Activated CD8-positive, alpha-beta T cell treated with anti-CD3 and anti-CD28 coated beads for 36 hours (primary cell): ENCODE measurements at regions not wholly inside any gene's neighbourhood (a gene's known extent, or its start where the extent isn't known, plus 50 kb on each side); places are given as distances from the start of the nearest gene placed in this dataset.

Experiments
- ATAC-seq: fragments of 200-7000 bp; cut with Tn5 transposase; one replicate; pipeline ENCODE4 v1.10.0; 2021; ENCODE audit warnings: mild to moderate bottlenecking, moderate library complexity
- CTCF ChIA-PET: fragments of 350-600 bp; sonication (Branson Sonifier 250); formaldehyde crosslinking; loops from one replicate; lab custom pipeline; 2021; ENCODE audit warnings: antibody characterized with exemption; lab: Charles Lee
- POLR2A ChIA-PET: fragments of 350-600 bp; sonication (Branson Sonifier 250); formaldehyde crosslinking; loops from one replicate; lab custom pipeline; 2021; ENCODE audit warnings: antibody characterized with exemption; lab: Charles Lee
- DNase-seq: peaks from one replicate; pipeline ENCODE4 v3.0.0-alpha.2; 2020
- H3K27ac Mint-ChIP-seq: one replicate; pipeline ENCODE4 v1.8.0; 2021; ENCODE audit warnings: mild to moderate bottlenecking, mixed read lengths
- H3K27me3 Mint-ChIP-seq: one replicate; pipeline ENCODE4 v1.8.0; 2021; ENCODE audit warnings: mixed read lengths
- H3K36me3 Mint-ChIP-seq: one replicate; pipeline ENCODE4 v1.8.0; 2021; ENCODE audit warnings: low read depth, mixed read lengths
- H3K4me1 Mint-ChIP-seq: one replicate; pipeline ENCODE4 v1.8.0; 2021; ENCODE audit warnings: low read depth, mixed read lengths
- H3K4me3 Mint-ChIP-seq: one replicate; pipeline ENCODE4 v1.8.0; 2021; ENCODE audit warnings: mild to moderate bottlenecking, moderate library complexity, mixed read lengths
- H3K9me3 Mint-ChIP-seq: one replicate; pipeline ENCODE4 v1.8.0; 2021; ENCODE audit warnings: mixed read lengths
- CTCF ChIP-seq: fragments of 200-600 bp; IDR thresholded peaks from one replicate; pipeline ENCODE4 v1.8.0; 2022; ENCODE audit warnings: antibody characterized with exemption, mild to moderate bottlenecking
- intact Hi-C: fragments of 100-400 bp; cut with micrococcal nuclease; formaldehyde crosslinking; loops from one replicate; pipeline ENCODE4 v1.10.0; 2022

- intact Hi-C loops, result no loop called here
- Mint-ChIP-seq H3K4me3 (no peak overlapping the region), H3K27ac (no peak overlapping the region), H3K27me3 (peaks cover 15% of the 10 kb centered on the region), H3K36me3 (no peaks in the 10 kb centered on the region), H3K9me3 (no peaks in the 10 kb centered on the region), H3K4me1 (peaks cover 4% of the 10 kb centered on the region)
- ChIA-PET POLR2A (no interaction called here), CTCF (no interaction called here)
- DNase-seq (no peak), ATAC-seq (no peak)
- TF ChIP-seq CTCF, result no peak
Observed at GRCh38 chr5:157989296-157989695, 130.4 kb upstream of the CLINT1 start.

GRCh38 chr5:157987259-157987658 is 128.3 kb upstream of the CLINT1 start:
- intact Hi-C loops, result no loop called here
- H3K4me3 Mint-ChIP-seq, result no peak overlapping the region
- no peaks in the 10 kb centered on the region for H3K4me1 Mint-ChIP-seq
- ChIA-PET POLR2A (no interaction called here), CTCF (no interaction called here)
- no peak overlapping the region for H3K27ac Mint-ChIP-seq
- ATAC-seq (no peak), DNase-seq (no peak)
- no peak for TF ChIP-seq CTCF
- H3K9me3 Mint-ChIP-seq, result no peaks in the 10 kb centered on the region
- H3K36me3 Mint-ChIP-seq, result no peaks in the 10 kb centered on the region
- H3K27me3 Mint-ChIP-seq, result peaks cover 14% of the 10 kb centered on the region

- ChIA-PET CTCF (no interaction called here), POLR2A (no interaction called here)
- peaks cover 9% of the 10 kb centered on the region for H3K27me3 Mint-ChIP-seq
- no peak overlapping the region for H3K27ac Mint-ChIP-seq
- H3K4me3 Mint-ChIP-seq, result no peak overlapping the region
- no peaks in the 10 kb centered on the region for H3K36me3 Mint-ChIP-seq
- H3K9me3 Mint-ChIP-seq, result no peaks in the 10 kb centered on the region
- TF ChIP-seq CTCF, result no peak
- no peak for ATAC-seq
- DNase-seq, result no peak
- H3K4me1 Mint-ChIP-seq, result no peaks in the 10 kb centered on the region
- intact Hi-C loops, result no loop called here
Observed at GRCh38 chr5:157986431-157986990, 127.6 kb upstream of the CLINT1 start.

- peaks cover 6% of the 10 kb centered on the region for H3K27me3 Mint-ChIP-seq
- ATAC-seq, result no peak
- no peak overlapping the region for H3K27ac Mint-ChIP-seq
- H3K4me3 Mint-ChIP-seq, result no peak overlapping the region
- ChIA-PET CTCF (no interaction called here), POLR2A (no interaction called here)
- DNase-seq, result no peak
- no peak for TF ChIP-seq CTCF
- no peaks in the 10 kb centered on the region for H3K9me3 Mint-ChIP-seq
- H3K36me3 Mint-ChIP-seq, result no peaks in the 10 kb centered on the region
- no peaks in the 10 kb centered on the region for H3K4me1 Mint-ChIP-seq
- intact Hi-C loops, result no loop called here
Observed at GRCh38 chr5:157984611-157985010, 125.7 kb upstream of the CLINT1 start.

GRCh38 chr5:157983906-157984551 is 125.1 kb upstream of the CLINT1 start:
- no peaks in the 10 kb centered on the region for H3K4me1 Mint-ChIP-seq
- intact Hi-C loops, result no loop called here
- H3K36me3 Mint-ChIP-seq, result no peaks in the 10 kb centered on the region
- no peaks in the 10 kb centered on the region for H3K9me3 Mint-ChIP-seq
- peaks cover under 1% of the 10 kb centered on the region for H3K27me3 Mint-ChIP-seq
- CTCF ChIA-PET, result no interaction called here
- POLR2A ChIA-PET, result no interaction called here
- TF ChIP-seq CTCF, result no peak
- H3K27ac Mint-ChIP-seq, result no peak overlapping the region
- no peak for ATAC-seq
- DNase-seq, result no peak
- H3K4me3 Mint-ChIP-seq, result no peak overlapping the region
